HCT116 (cell line): ENCODE measurements at regions not wholly inside any gene's neighbourhood (a gene's known extent, or its start where the extent isn't known, plus 50 kb on each side); places are given as distances from the start of the nearest gene placed in this dataset.

Experiments used
- ATAC-seq: fragments of 200-7000 bp; cut with Tn5 transposase; 2 replicates; pipeline ENCODE4 v1.9.1; 2020; ENCODE audit warnings: mild to moderate bottlenecking, moderate library complexity
- BruUV-seq: library from RNA; stranded (reverse); fragments of 400-500 nt; replicated peaks from 2 replicates; lab custom pipeline; 2021; lab: Mats Ljungman, UMichigan
- CTCF ChIA-PET: fragments of 300-600 bp; sonication (Branson Sonifier 250); formaldehyde crosslinking; loops from one replicate; lab custom pipeline; 2021; ENCODE audit warnings: antibody characterized with exemption; lab: Charles Lee
- POLR2A ChIA-PET: fragments of 300-600, 350-600 bp; sonication (Branson Sonifier 250); formaldehyde crosslinking; loops from one replicate; lab custom pipeline; 2021; ENCODE audit warnings: antibody characterized with exemption; lab: Charles Lee
- RAD21 ChIA-PET, 2 experiments: fragments of 300-600 bp; sonication (Branson Sonifier 250); formaldehyde crosslinking; loops; one replicate each; lab custom pipeline; 2023; ENCODE audit warnings: low total read pairs in 2 of 2; ENCODE audit not compliant: uncharacterized antibody in 2 of 2, unreplicated experiment in 2 of 2, low non-redundant PET in 1 of 2; lab: Charles Lee
- DNase-seq: peaks from one replicate; pipeline ENCODE4 v3.0.0-alpha.2; 2010; ENCODE audit warnings: low read depth, low spot score
- H2AFZ ChIP-seq: fragments of 200-600 bp; shearing (Covaris generic), sonication (generic); 2 replicates; pipeline ENCODE4 v1.6.1; 2017; ENCODE audit warnings: low read depth, mixed run types, mixed read lengths, antibody characterized with exemption, low read length; ENCODE audit not compliant: poor library complexity, severe bottlenecking
- H3K27ac ChIP-seq: 2 replicates; pipeline ENCODE4 v1.5.1; 2012; ENCODE audit warnings: low read depth, low read length
- H3K27me3 ChIP-seq: fragments of 200-600 bp; sonication (generic); 2 replicates; pipeline ENCODE4 v1.6.1; 2016; ENCODE audit warnings: mixed run types, low read length, mixed read lengths; ENCODE audit not compliant: insufficient read depth
- H3K36me3 ChIP-seq, 2 experiments: fragments of 200-500 bp in 1 of 2; fragments of 200-600 bp in 1 of 2; sonication (Bioruptor generic) in 1 of 2; sonication (generic) in 1 of 2; 2 replicates each; pipeline versions ENCODE4 v1.5.1 to v1.6.1; 2014 to 2016; ENCODE audit warnings: low read length in 2 of 2, inconsistent platforms in 1 of 2, mixed read lengths in 1 of 2, mixed run types in 1 of 2; ENCODE audit not compliant: insufficient read depth in 2 of 2, control insufficient read depth in 1 of 2
- H3K4me1 ChIP-seq, 2 experiments: fragments of 200-600 bp in 1 of 2; sonication (generic) in 1 of 2; 2 replicates each; pipeline versions ENCODE4 v1.5.1 to v1.6.1; 2012 to 2017; ENCODE audit warnings: low read length in 2 of 2, inconsistent platforms in 1 of 2, mild to moderate bottlenecking in 1 of 2, mixed read lengths in 1 of 2, mixed run types in 1 of 2, moderate library complexity in 1 of 2; ENCODE audit not compliant: insufficient read depth in 2 of 2, control insufficient read depth in 1 of 2
- H3K4me2 ChIP-seq: fragments of 200-600 bp; sonication (generic); 2 replicates; pipeline ENCODE4 v1.6.1; 2017; ENCODE audit warnings: mixed run types, low read length, mixed read lengths
- H3K4me3 ChIP-seq, 2 experiments: fragments of 200-600 bp in 1 of 2; sonication (generic) in 1 of 2; replicated peaks in 1 of 2; 2 replicates each; pipeline ENCODE4 v1.5.1; 2011 to 2016; ENCODE audit warnings: low read length in 2 of 2, control low read depth in 1 of 2, low read depth in 1 of 2, mild to moderate bottlenecking in 1 of 2, mixed read lengths in 1 of 2, mixed run types in 1 of 2
- H3K79me2 ChIP-seq: fragments of 200-600 bp; sonication (generic); 2 replicates; pipeline ENCODE4 v1.6.1; 2017; ENCODE audit warnings: mild to moderate bottlenecking, mixed run types, low read length, moderate library complexity, mixed read lengths; ENCODE audit not compliant: insufficient read depth
- H3K9ac ChIP-seq: fragments of 200-600 bp; sonication (generic); 2 replicates; pipeline ENCODE4 v1.6.1; 2016; ENCODE audit warnings: low read length, mixed read lengths
- H3K9me2 ChIP-seq: fragments of 200-600 bp; sonication (generic), shearing (Covaris generic); 2 replicates; pipeline ENCODE4 v1.6.1; 2017; ENCODE audit warnings: mixed run types, mild to moderate bottlenecking, moderate library complexity; ENCODE audit not compliant: insufficient read depth
- H3K9me3 ChIP-seq, 2 experiments: fragments of 200-500 bp in 1 of 2; fragments of 200-600 bp in 1 of 2; sonication (Bioruptor generic) in 1 of 2; sonication (generic) in 1 of 2; 2 replicates each; pipeline ENCODE4 v1.6.1; 2014 to 2017; ENCODE audit warnings: low read length in 2 of 2, mixed read lengths in 2 of 2, inconsistent platforms in 1 of 2, low read depth in 1 of 2, mild to moderate bottlenecking in 1 of 2, mixed run types in 1 of 2, moderate library complexity in 1 of 2; ENCODE audit not compliant: control insufficient read depth in 1 of 2, insufficient read depth in 1 of 2
- H4K20me1 ChIP-seq: fragments of 200-600 bp; sonication (generic), shearing (Covaris generic); 2 replicates; pipeline ENCODE4 v1.6.1; 2017; ENCODE audit warnings: mixed run types, mild to moderate bottlenecking, moderate library complexity; ENCODE audit not compliant: insufficient read depth
- CEBPB ChIP-seq: IDR thresholded peaks from 2 replicates; pipeline ENCODE4 v1.6.1; 2012; ENCODE audit warnings: low read depth
- ELF1 ChIP-seq: IDR thresholded peaks from 2 replicates; pipeline ENCODE4 v1.6.1; 2012; ENCODE audit warnings: low read depth, borderline replicate concordance
- FOSL1 ChIP-seq: IDR thresholded peaks from 2 replicates; pipeline ENCODE4 v1.6.1; 2012; ENCODE audit warnings: low read depth
- JUND ChIP-seq: IDR thresholded peaks from 2 replicates; pipeline ENCODE4 v1.6.1; 2012
- MAX ChIP-seq: IDR thresholded peaks from 2 replicates; pipeline ENCODE4 v1.6.1; 2012
- POLR2A ChIP-seq: IDR thresholded peaks from 2 replicates; pipeline ENCODE4 v1.7.0; 2011; ENCODE audit warnings: borderline replicate concordance; ENCODE audit not compliant: insufficient read depth, insufficient read length; ENCODE audit errors: extremely low read depth
- RAD21 ChIP-seq: IDR thresholded peaks from 2 replicates; pipeline ENCODE4 v1.6.1; 2012; ENCODE audit warnings: low read depth, mild to moderate bottlenecking
- SRF ChIP-seq: IDR thresholded peaks from 2 replicates; pipeline ENCODE4 v1.6.1; 2012; ENCODE audit warnings: low read depth
- TCF7L2 ChIP-seq: IDR thresholded peaks from 2 replicates; pipeline ENCODE4 v1.7.0; 2011; ENCODE audit warnings: borderline replicate concordance, inconsistent platforms; ENCODE audit not compliant: insufficient read depth, insufficient read length; ENCODE audit errors: extremely low read depth
- ZBTB33 ChIP-seq: IDR thresholded peaks from 2 replicates; pipeline ENCODE4 v1.6.1; 2011; ENCODE audit warnings: mild to moderate bottlenecking, low read length, moderate library complexity; ENCODE audit not compliant: insufficient replicate concordance; ENCODE audit errors: extremely low read depth
- ZNF274 ChIP-seq: fragments of 200-500 bp; sonication (Bioruptor generic); IDR thresholded peaks from 2 replicates; pipeline ENCODE4 v1.6.1; 2014; ENCODE audit warnings: mild to moderate bottlenecking, low read depth, low read length, inconsistent platforms
- intact Hi-C: fragments of 100-400 bp; cut with micrococcal nuclease; formaldehyde crosslinking; loops from 2 replicates; pipeline ENCODE4 v1.10.0; 2022

- DNase-seq (no peak), ATAC-seq (no peak)
- no peak overlapping the region for H3K9ac ChIP-seq
- no peaks in the 10 kb centered on the region for H3K79me2 ChIP-seq
- H3K27ac ChIP-seq = no peak overlapping the region
- TF ChIP-seq ZBTB33 (no peak), TCF7L2 (no peak), MAX (no peak), ELF1 (no peak), JUND (no peak), CEBPB (no peak), ZNF274 (no peak), FOSL1 (no peak), SRF (no peak), RAD21 (no peak), POLR2A (no peak)
- no TSS peak for BruUV-seq
- H3K4me3 ChIP-seq = no peak overlapping the region
- no peak overlapping the region for H3K4me2 ChIP-seq
- intact Hi-C loops = no loop called here
- ChIA-PET CTCF (no interaction called here), POLR2A (no interaction called here), RAD21 (no interaction called here)
- no peaks in the 10 kb centered on the region for H3K4me1 ChIP-seq
- H2AFZ ChIP-seq = no peak overlapping the region
- H3K9me2 ChIP-seq = no peaks in the 10 kb centered on the region
- H3K9me3 ChIP-seq = no peaks in the 10 kb centered on the region
- no peaks in the 10 kb centered on the region for H3K36me3 ChIP-seq
- H4K20me1 ChIP-seq = no peaks in the 10 kb centered on the region
- no peaks in the 10 kb centered on the region for H3K27me3 ChIP-seq
These were observed 282.7 kb upstream of the VLDLR start for GRCh38 chr9:2338777-2339365.
